OCI-LY3 (cell line): ENCODE measurements at regions not wholly inside any gene's neighbourhood (a gene's known extent, or its start where the extent isn't known, plus 50 kb on each side); places are given as distances from the start of the nearest gene placed in this dataset.

Source experiments
- H2AFZ ChIP-seq: fragments of 200-600, 300-600 bp; shearing (Covaris generic); 2 replicates; pipeline ENCODE4 v1.6.0; 2014; ENCODE audit warnings: antibody characterized with exemption, low read depth, low read length
- H3K27ac ChIP-seq: fragments of 200-600, 300-600 bp; sonication (generic); 2 replicates; pipeline ENCODE4 v1.5.1; 2014; ENCODE audit warnings: mild to moderate bottlenecking, low read length, moderate library complexity, mixed read lengths
- H3K27me3 ChIP-seq: fragments of 200-600, 300-600 bp; sonication (generic); 2 replicates; pipeline ENCODE4 v1.6.1; 2014; ENCODE audit warnings: low read depth, low read length, mixed read lengths
- H3K36me3 ChIP-seq: fragments of 200-600, 300-600 bp; sonication (generic); replicated peaks from 2 replicates; pipeline ENCODE3; 2014; ENCODE audit warnings: low read depth, low read length, mixed read lengths
- H3K4me1 ChIP-seq: fragments of 300-600, 200-600 bp; sonication (generic); 2 replicates; pipeline ENCODE4 v1.6.1; 2014; ENCODE audit warnings: low read length, mixed read lengths
- H3K4me2 ChIP-seq: fragments of 200-600, 300-600 bp; sonication (generic); 2 replicates; pipeline ENCODE4 v1.6.1; 2014; ENCODE audit warnings: low read length, mixed read lengths
- H3K4me3 ChIP-seq: fragments of 300-600, 200-600 bp; sonication (generic); 2 replicates; pipeline ENCODE4 v1.5.1; 2014; ENCODE audit warnings: antibody characterized with exemption, mild to moderate bottlenecking, low read length, moderate library complexity
- H3K79me2 ChIP-seq: fragments of 300-600, 200-600 bp; shearing (Covaris generic); 2 replicates; pipeline ENCODE4 v1.6.1; 2014; ENCODE audit warnings: mild to moderate bottlenecking, low read length, mixed read lengths
- H3K9ac ChIP-seq: fragments of 300-600, 200-600 bp; shearing (Covaris generic); 2 replicates; pipeline ENCODE4 v1.6.0; 2014; ENCODE audit warnings: mild to moderate bottlenecking, low read length, moderate library complexity
- H3K9me3 ChIP-seq: fragments of 200-600, 300-600 bp; shearing (Covaris generic); 2 replicates; pipeline ENCODE4 v1.6.1; 2014; ENCODE audit warnings: low read length, mixed read lengths; ENCODE audit not compliant: insufficient read depth
- H4K20me1 ChIP-seq: fragments of 200-600, 300-600 bp; sonication (generic); 2 replicates; pipeline ENCODE4 v1.6.1; 2016; ENCODE audit warnings: low read length, mixed read lengths; ENCODE audit not compliant: insufficient read depth
- CTCF ChIP-seq: fragments of 200-600, 300-600 bp; sonication (generic); IDR thresholded peaks from 2 replicates; pipeline ENCODE4 v1.5.1; 2014; ENCODE audit warnings: antibody characterized with exemption, low read length, low read depth
- EZH2phosphoT487 ChIP-seq: fragments of 200-600 bp; shearing (Covaris generic); IDR thresholded peaks from 2 replicates; pipeline ENCODE4 v1.6.1; 2018; ENCODE audit warnings: antibody characterized with exemption, mixed run types, low read depth

- no peak overlapping the region for H3K4me2 ChIP-seq
- no peaks in the 10 kb centered on the region for H3K79me2 ChIP-seq
- no peak overlapping the region for H3K4me3 ChIP-seq
- H3K9ac ChIP-seq, result no peak overlapping the region
- no peak overlapping the region for H2AFZ ChIP-seq
- H3K36me3 ChIP-seq, result no peaks in the 10 kb centered on the region
- H3K4me1 ChIP-seq, result peaks cover 4% of the 10 kb centered on the region
- H3K9me3 ChIP-seq, result no peaks in the 10 kb centered on the region
- no peaks in the 10 kb centered on the region for H3K27me3 ChIP-seq
- no peak overlapping the region for H3K27ac ChIP-seq
- TF ChIP-seq CTCF, result no peak
- no peak for TF ChIP-seq EZH2phosphoT487
- H4K20me1 ChIP-seq, result no peaks in the 10 kb centered on the region
Measured at GRCh38 chr6:14713008-14713960, 532.6 kb upstream of the JARID2 start.

GRCh38 chr6:14713966-14714631 lies 531.8 kb upstream of the JARID2 start:
- Histone ChIP-seq H2AFZ (no peak overlapping the region), H3K4me1 (peaks cover 4% of the 10 kb centered on the region), H3K4me3 (no peak overlapping the region), H3K4me2 (no peak overlapping the region), H3K27me3 (no peaks in the 10 kb centered on the region), H4K20me1 (no peaks in the 10 kb centered on the region), H3K9me3 (no peaks in the 10 kb centered on the region), H3K27ac (no peak overlapping the region), H3K9ac (no peak overlapping the region), H3K79me2 (no peaks in the 10 kb centered on the region), H3K36me3 (no peaks in the 10 kb centered on the region)
- no peak for TF ChIP-seq CTCF
- TF ChIP-seq EZH2phosphoT487, result no peak

DNA sequence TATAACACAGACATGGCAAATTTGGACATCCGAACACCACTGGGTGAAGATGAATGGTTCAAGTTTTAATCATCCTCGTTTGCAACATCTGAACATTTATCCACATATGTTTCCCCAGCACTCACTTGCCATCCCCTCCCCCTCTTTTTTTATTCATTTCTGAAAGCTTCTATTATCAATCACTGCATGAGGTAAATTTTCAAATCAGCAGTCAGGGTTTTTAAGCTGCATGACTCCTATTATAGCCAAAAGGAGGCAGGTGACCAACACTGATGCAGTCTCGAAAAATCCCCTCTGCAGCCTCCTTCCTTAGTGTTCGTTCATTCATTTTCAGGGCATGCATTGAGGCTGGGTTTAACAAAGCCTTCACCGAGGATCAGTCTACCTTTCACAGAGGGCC lies 530.8 kb upstream of the JARID2 start:
- Histone ChIP-seq H3K27me3 (no peaks in the 10 kb centered on the region), H3K9ac (no peak overlapping the region), H3K79me2 (no peaks in the 10 kb centered on the region), H3K36me3 (no peaks in the 10 kb centered on the region), H3K4me2 (no peak overlapping the region), H3K27ac (no peak overlapping the region), H4K20me1 (no peaks in the 10 kb centered on the region), H2AFZ (no peak overlapping the region), H3K9me3 (no peaks in the 10 kb centered on the region), H3K4me3 (no peak overlapping the region), H3K4me1 (peaks cover 4% of the 10 kb centered on the region)
- TF ChIP-seq EZH2phosphoT487 (no peak), CTCF (0 out of 2 replicates have a peak, but pooled peaks have one; percentile 5)

GRCh38 chr6:14716499-14717146 lies 529.2 kb upstream of the JARID2 start:
- H3K4me3 ChIP-seq, result no peak overlapping the region
- H3K36me3 ChIP-seq, result no peaks in the 10 kb centered on the region
- H3K79me2 ChIP-seq, result no peaks in the 10 kb centered on the region
- no peaks in the 10 kb centered on the region for H3K9me3 ChIP-seq
- H3K27ac ChIP-seq, result no peak overlapping the region
- no peak overlapping the region for H3K4me2 ChIP-seq
- no peak for TF ChIP-seq EZH2phosphoT487
- no peak for TF ChIP-seq CTCF
- no peak overlapping the region for H3K9ac ChIP-seq
- no peak overlapping the region for H2AFZ ChIP-seq
- H3K4me1 ChIP-seq, result peaks cover 8% of the 10 kb centered on the region
- no peaks in the 10 kb centered on the region for H4K20me1 ChIP-seq
- no peaks in the 10 kb centered on the region for H3K27me3 ChIP-seq
